ENCODE measurements at regions not wholly inside any gene's neighbourhood (a gene's known extent, or its start where the extent isn't known, plus 50 kb on each side); places are given as distances from the start of the nearest gene placed in this dataset.
"Not testable (repeated sequence)": the region's sequence is repeated elsewhere in the genome, so short reads cannot be mapped to it uniquely, and the experiment has no call there.

- not testable (repeated sequence) for DNase-seq
Measured at GRCh38 chr13:50772881-50773280, 70.6 kb downstream of the DLEU7 start.

Measured in NCI-H1105 (cell line).